Effector CD4-positive, alpha-beta T cell (primary cell): ENCODE measurements at regions not wholly inside any gene's neighbourhood (a gene's known extent, or its start where the extent isn't known, plus 50 kb on each side); places are given as distances from the start of the nearest gene placed in this dataset.

ENCODE experiments used
- DNase-seq: peaks from one replicate; pipeline ENCODE4 v3.0.0-alpha.2; 2020

DNA sequence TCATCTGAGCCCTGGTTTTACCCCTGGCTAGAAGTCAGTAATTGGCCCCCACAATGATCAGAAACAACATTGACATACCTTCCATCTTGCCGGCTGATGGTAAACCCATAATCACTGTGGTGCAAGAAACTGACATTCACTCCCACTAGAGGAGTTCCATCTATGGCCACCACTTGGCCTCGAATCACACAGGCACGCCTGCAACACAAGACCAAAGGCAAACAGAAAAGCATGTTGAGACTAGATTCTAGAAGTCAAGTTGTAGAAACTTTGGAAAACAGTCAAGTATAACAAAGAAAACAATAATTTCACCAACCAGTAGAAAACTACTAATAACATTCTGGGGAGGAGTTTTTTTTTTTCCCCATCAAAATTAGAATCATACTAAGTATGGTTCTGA is 183.4 kb downstream of the SH2D1A start:
- DNase-seq: no peak

DNA sequence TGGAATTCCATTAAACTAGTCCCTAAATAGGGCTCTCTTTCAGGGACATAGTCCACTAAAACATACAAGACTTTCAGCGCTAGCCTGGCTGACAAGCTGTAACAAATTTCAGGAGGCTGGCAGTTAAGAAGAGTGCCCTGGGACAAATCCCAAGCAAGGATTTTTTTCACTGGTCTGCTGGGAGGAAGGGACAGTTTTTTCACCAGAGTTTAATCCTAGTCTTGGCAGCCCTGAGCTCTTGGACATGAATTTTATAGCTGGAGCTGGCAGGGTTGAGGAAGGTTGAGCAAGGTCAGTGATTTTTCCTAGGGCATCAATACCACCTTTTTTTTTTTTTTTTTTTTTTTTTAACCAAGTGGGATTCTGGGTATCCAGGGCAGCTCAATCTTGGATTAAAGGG is 184.4 kb downstream of the SH2D1A start:
- DNase-seq: no peak

DNA sequence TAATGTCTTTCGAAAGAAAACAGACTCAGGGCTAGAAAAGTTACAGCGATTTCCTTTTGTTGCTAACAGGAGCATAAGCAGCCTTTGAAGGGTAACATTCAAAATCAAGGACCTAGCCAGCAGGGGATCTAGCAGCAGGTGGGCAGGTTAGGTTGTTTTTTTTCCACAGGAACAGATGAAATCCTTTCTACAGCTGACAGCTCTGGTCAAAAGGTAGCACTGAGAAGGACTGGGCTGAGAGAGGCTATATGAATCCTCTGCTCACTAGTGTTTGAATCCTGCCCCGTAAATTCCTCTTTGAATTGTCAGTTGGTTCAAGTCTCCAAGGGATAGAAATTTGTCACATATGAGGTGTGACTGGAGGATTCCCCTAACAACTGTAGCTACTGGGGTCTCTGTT is 188.2 kb downstream of the SH2D1A start:
- DNase-seq: no peak

DNA sequence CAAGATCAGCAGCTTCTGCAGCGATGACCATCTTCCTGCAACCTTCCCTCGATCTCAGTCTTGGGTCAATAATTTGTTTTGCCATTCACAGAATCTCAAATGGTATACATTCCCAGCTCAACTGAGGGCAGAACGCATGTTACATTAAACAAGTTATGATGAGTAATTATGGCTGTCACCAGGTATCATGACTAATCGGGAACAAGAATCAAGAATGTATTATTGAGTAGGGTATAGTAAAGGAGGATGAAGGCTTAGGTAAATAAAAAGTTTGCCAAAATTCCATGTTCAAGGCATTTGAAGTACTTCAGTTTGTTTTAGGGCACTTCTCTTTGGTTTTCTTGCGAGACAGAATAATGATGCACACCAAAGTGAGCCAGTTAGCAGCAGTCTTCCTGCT is 194.1 kb downstream of the SH2D1A start:
- no peak for DNase-seq

DNA sequence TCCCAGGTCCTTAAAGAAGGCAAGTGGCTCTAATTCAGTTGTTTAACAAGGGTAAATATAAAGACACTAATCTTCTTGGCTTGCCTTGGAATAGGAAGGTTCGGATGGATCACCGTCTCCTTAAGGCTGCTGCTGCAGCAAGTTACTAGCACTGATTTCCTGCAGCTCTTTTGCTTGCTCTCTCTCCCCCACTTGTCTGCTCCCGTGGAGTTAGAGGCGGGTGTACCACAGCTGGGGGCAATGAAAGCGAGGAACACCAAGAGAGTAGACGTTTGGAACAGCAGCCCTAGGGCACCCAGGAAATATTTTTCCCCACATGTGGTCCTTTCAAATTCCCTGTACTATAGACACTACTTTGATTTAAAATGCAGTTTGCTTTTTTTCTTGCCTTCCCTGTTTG is 202.2 kb downstream of the SH2D1A start:
- no peak for DNase-seq

DNA sequence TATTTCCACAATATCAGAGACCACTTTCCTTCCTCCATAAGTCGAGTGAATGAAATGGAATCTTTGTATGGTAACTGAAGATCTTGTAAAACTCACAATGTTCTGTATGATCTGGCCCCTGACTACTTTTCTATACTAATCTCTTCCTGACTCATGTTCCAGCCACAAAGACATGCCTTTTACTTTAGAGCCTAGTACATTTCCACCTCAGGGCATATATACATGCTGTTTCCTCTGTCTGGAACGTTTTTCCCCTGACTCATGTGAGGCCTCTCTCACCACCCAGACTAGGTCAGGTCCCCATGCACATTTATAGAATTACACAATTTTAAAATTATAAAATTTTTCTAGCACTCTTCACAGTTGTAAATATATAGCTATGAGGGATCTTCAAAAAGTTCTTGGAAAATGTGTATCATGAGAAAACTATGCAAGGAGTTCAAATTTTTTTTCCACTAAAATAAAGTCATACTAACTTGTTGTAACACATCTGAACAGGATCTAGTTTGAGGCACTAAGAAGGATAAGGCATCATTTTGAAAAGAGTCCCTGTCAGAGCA is 208.8 kb downstream of the SH2D1A start:
- no peak for DNase-seq

DNA sequence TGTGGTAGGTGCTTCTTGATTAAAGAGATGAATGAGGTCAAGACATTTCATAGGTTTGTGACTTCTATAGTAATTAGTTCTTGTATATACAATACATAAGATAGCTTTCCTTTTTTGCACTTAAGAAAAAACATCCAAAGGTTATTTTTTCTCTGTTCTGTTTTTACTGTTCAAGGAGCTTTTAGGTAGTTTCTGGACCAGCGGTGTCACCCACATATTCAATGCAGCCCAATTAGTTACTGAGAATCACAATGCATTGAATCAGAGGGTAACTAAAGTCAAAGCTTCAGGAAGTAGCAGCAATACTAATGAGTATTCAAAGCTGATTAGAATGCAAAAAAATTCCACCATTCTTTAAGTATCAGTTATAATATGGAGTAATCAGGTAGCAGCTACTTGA is 211.6 kb downstream of the SH2D1A start:
- no peak for DNase-seq

DNA sequence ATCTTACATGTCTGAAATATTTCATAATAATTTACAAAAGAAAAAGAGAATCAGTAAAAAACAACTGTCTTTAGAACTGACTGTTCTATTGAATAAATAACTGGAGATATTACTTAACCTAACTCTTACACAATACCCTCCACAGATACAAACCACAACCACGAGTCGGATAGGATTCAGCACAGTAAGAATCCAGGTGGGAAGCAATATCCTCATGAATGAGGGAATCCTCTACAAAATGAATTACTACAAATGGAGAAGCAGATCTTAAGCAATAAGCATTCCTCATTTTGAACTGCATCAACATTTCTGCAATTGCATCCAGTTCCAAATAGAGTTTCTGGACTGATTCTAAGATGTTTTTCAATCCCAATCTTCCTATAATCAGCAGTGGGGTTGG is 227.1 kb downstream of the SH2D1A start:
- DNase-seq: no peak

DNA sequence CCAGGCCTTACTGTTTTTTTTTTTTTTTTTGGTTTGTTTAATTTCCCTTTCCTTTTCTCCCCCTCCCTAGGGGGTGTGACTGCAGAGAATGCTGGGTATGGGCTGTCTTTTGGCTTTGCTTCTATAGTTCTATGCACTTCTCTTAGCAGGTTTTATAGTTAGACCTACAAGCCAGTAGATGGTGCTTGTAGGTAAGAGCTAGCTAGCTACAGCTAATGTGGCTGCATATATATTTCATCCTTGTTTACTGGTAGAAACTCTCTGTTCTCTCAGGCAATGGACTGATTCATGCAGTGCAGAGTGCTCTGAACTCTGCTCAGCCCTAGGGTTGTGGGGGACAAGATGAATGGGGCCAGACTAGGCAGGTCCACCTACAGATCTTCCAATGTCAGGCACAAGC is 246.4 kb downstream of the SH2D1A start:
- DNase-seq: no peak

DNA sequence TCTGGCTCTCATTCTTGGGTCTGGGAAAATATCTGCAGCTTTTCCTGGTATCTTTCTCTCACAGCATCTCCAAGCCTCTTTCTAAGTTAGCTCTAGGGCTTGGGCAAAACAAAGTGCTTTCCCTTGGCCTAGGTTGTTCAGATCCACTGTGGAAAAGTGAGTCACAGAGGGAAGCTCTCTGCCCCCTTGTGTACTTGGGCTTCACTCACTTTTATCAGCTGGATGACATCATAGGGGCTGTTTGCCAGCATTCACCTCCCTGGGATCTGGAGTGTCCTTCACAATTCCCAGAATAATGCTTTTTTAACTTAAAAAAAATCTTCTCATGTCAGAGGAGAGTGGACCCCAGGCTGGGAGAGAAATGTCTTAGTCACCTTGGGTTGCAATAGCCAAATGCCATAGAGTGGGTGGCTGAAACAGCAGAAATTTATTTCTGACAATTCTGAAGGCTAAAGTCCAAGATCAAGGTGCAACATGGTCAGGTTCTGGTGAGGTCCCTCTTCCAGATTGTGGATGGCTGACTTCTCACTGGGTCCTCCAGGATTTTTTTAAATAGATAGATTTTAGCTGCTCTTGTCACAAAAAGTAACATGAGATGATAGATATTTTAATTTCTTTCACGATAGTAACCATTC is 247.8 kb downstream of the SH2D1A start:
- no peak for DNase-seq

DNA sequence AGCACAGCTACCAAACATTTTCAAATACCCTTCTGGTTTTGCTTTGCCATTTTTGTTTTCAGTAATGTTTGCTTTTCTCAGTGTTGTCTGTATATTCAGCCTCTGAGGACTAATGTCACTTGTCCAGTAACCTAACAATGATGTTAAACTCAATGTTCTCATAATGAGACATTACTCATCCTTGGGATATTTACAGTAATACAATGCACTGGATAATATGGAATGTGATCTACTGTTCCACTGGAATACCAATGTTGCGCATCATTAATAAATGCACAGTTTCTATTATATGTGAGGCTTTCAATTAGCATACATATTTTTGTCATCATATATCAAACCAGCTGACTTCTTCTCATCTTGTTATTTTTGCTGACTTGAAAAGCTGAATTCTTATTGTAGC is 259.1 kb downstream of the SH2D1A start:
- no peak for DNase-seq

DNA sequence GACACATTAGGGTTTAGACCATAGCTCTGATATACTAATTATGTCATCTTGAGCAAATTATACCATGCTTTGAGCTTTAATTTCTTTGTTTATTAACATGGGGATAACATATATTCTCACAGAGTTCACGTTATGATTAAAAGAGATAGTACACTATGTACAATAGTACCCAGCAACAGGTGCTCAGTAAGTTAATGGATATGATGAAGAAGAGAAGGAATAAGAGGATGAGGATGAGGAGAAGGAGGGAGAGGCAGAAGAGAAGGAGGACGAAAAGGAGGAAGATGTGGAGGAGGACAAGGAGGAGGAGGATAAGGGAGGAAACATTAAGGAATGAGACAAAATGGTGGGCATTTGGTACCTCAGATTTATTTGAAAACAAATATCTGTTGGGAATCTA is 260.4 kb downstream of the SH2D1A start:
- DNase-seq: no peak

DNA sequence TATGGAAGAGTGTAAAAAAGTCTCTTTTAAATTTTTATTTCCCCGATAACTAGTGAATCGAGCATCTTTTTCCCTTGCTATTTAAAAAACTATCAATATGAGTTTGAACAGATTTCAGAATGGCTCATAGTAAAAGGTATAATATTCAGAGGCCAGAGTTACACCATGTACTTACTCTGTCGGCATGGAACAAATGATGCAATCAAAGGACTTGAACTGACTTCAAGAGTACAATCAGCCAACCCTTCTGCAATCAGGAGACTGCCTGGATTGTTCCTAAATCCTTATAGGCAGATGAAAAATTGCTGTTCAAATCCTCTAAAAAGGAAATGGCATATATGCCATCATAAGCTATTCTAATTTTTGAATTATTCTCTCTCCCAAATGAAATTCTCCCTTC is 273.3 kb downstream of the SH2D1A start:
- no peak for DNase-seq

DNA sequence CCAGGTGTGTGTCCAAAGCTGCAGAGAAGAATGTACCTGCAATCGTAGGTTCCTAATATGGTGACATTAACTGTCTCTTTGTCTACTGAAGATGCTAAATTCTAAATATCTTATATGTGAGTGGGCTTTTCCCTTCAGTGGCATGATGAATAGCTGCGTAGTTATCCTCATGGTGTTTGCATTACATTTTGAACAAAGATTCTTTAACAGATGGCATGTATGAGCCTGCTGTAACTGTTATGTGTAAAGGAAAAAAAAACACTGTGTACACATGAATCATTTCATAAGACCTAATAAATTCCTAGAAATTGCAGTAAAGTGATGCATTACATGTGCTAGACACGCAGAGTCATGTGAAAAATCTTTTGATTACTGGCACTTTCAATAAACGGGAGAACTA is 288.0 kb downstream of the SH2D1A start:
- DNase-seq: no peak

DNA sequence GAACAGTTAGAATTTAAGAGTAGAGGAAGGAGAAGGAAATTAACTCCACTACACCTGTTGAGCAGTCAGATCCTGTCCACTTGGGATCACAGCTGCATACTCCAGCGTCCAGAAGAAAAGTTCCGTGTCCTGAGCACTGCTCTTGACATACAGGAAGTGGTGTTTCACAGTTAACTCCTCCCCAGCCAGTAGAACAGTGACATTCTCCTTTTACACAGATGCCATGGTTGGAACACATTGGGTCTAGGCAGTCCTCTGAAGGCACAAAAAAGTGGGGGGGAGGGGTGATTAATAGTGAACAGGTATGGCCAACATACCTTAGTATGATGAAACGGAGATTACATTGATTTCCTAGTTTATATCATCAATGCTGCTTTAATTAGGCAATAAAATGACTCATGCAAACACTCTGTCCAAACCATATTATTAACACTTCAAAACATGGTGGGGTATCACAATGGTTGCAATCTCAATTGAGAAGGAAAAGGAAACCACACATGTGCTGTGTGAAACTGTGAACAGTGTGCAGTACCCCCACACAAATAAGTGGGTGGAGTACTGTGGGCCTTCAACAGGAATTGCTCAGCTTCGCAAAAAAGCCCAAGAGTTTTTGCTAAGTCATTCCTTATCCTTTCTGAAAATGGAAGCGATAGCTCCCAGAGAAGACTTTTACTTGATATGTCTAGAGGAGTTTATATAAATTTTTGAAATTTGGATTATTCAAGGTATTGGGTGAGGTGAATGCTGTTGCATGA is 295.6 kb downstream of the SH2D1A start:
- no peak for DNase-seq

DNA sequence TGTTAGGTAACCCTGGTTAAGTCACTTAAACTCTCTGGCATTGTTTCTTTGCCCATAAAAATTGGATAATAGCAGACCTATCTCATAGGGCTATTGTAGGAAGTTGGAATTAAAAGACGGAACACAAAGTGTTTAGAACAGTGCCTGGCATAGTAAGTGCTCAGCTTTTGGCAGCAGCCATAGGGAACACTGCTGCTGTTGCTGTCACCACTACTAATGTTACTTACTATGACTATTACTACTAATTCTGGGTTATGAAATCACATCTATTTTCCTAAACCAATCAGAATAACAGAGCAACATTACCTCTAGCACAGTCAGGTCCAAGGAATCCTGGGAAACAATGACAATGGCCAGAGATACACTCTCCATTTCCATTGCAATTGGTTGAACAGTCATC is 300.0 kb downstream of the SH2D1A start:
- no peak for DNase-seq

DNA sequence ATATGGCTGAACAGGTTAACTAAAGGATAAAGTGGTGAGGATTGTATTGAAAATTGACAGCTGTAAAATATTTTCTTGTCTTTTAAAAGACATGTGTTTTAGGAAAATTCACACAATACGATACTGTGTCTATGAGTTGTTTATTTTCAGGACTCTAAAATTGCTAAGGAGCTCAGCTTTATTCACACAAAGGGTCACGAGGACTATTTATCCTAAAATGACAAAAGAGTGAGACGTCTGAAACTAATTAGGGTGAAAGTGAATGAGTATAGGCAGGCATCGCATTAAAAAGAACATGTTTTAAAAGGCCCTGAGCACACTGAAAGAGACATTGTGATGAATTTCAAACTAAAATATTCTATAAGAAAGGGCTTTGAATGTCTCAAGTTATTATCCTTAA is 304.7 kb downstream of the SH2D1A start:
- no peak for DNase-seq

DNA sequence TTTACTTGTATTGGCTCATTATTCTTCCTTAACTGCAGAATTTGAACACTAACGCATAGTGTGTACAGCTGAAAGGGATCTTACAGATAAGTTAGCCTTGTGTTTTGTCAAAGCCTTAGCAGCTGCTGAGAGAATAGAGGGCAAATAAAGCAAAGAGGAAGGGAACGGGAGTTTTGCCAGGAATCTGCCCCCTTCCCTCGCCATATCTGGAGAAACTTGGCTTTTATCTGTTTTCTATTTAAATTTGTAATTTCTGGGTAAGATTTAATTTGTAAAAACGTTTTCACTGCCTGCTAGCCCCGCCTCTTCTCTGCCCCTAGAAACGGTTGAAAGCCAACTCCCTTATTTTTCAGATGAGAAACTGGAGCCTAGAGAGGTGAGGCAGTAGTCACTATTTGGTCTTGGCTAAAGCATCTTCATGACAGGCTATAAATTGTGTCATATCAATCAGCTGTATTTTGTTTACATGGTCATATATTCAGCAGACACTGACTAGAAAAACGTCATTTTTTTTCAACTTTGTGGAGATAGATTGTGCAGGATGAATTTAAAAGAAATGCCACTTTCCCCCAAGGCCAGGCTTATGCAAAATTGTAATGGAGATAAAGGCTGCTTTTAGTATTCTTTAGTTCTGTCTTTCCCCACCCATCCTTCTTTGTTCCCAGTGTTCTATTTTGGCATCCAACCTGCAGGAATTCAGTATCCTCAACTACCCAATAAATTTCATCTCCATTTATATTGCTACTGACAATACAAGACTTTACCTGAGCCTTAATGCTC is 319.4 kb downstream of the SH2D1A start:
- no peak for DNase-seq

DNA sequence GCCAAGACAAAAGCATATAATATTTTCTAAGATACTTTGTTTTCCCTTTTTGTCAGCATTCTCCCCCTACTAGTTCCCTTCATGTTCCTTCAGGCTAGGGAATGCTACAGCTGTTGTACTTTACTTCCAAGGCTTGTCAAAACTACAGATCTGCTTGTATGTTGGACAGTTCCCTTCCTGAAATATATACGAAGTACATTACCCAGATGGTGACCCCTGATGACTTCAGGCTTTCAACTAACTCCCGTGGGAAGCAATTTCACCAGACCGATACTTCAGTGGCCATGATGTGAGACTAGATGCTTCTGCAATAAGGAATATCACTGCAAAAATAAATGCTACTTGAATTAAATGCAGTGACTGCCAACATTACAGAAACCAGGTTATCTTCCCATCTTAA is 332.8 kb downstream of the SH2D1A start:
- no peak for DNase-seq

DNA sequence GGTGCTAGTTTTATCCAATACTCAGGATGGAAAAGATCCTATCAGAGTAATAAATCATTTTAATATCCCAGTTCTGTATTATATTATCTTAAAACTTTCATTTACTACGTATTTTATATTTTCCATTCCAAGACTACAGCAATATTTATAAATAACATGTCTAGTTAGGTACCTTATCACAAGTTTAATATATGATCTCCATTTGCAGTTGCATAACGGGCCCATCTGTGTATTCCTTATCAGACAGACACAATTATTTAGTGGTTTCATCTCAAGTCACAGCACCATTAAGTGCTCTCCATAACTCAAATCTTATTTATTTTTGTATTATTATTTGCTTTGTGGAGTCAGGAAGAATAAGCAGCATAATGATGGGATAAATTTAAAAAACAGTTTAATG is 333.9 kb downstream of the SH2D1A start:
- no peak for DNase-seq

DNA sequence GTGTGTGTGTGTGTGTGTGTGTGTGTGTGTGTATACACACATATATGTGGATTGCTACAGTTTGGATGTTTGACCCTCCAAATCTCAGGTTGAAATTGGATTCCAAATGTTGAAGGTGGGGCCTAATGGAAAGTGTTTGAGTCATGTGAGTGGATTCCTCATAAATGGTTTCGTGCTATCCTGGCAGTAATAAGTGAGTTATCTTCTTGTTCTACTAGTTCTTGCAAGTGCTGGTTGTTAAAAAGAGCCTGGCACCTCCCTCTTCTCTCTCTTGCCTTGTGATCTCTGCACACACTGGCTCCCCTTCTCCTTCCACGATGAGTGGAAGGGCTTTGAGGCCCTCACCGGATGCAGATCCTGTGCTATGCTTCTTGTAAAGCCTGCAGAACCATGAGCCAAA is 344.1 kb downstream of the SH2D1A start:
- no peak for DNase-seq

DNA sequence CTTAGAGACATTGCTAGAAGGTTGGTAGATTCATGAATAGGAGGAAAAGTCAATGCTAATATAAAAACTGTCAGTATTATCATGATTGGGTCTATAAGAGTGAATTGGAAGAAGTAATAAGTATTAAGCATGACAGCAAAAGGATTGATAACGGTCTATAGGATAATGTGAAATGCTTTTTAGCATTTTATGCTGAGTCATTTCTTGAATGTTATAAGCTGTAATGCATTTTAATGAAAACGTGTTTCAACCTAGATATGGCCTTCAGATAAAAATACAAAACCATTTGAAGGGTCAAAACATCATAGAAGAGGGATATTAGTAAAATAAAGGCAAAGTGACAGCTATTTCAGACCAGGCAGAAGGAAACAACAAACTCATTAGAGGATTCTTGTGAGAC is 353.5 kb downstream of the SH2D1A start:
- no peak for DNase-seq

DNA sequence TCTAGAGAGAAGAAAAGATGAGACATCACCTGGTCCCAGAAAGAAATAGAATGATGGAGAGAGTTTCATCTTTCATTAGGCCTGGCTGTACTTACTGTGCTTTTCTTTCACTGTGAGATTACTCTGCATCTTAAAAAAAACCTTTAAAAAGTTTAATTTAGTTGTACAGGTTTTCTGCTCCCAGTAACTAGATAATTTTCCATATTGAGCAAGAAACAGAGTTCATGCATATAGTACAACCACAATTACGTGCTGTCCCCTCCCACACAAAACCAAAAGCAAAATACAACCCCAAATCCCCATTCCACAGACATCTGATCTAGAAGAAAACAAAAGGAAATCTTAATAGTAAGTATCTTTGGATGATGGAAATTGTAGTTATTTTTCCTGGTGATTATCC is 371.2 kb downstream of the SH2D1A start:
- no peak for DNase-seq

DNA sequence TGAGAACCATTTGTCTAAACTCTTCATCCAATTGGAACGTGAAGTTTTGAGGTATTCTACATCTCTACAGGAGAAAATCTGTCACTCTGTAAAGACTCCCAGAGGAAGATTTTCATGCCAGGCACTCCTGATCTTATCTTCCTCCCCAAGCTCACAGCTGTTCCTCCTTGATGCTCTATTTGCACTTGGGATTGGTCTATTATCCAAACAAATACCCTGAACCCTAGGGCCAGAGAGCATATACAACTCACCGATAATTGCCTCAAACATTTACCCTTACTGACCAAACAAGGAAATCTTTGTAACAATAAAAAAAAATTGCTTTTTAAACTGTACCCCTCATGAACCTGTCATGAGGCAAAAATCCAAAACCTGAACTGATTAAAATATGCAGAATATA is 372.7 kb downstream of the SH2D1A start:
- no peak for DNase-seq
